ENCODE measurements at regions not wholly inside any gene's neighbourhood (a gene's known extent, or its start where the extent isn't known, plus 50 kb on each side); places are given as distances from the start of the nearest gene placed in this dataset.
"Not testable (repeated sequence)": the region's sequence is repeated elsewhere in the genome, so short reads cannot be mapped to it uniquely, and the experiment has no call there.

- TF ChIP-seq, protein P1, sequence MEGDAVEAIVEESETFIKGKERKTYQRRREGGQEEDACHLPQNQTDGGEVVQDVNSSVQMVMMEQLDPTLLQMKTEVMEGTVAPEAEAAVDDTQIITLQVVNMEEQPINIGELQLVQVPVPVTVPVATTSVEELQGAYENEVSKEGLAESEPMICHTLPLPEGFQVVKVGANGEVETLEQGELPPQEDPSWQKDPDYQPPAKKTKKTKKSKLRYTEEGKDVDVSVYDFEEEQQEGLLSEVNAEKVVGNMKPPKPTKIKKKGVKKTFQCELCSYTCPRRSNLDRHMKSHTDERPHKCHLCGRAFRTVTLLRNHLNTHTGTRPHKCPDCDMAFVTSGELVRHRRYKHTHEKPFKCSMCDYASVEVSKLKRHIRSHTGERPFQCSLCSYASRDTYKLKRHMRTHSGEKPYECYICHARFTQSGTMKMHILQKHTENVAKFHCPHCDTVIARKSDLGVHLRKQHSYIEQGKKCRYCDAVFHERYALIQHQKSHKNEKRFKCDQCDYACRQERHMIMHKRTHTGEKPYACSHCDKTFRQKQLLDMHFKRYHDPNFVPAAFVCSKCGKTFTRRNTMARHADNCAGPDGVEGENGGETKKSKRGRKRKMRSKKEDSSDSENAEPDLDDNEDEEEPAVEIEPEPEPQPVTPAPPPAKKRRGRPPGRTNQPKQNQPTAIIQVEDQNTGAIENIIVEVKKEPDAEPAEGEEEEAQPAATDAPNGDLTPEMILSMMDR (IDR thresholded peaks at IDR 0.05) = not testable (repeated sequence)
- not testable (repeated sequence) for TF ChIP-seq POLR2A (IDR thresholded peaks at IDR 0.05)
These were observed 188.7 kb upstream of the NDUFV2 start for GRCh38 chr18:8913606-8914403.

Measured in thyroid gland (tissue), 4 donors.